Fibroblast of gingiva (primary cell): ENCODE measurements at regions not wholly inside any gene's neighbourhood (a gene's known extent, or its start where the extent isn't known, plus 50 kb on each side); places are given as distances from the start of the nearest gene placed in this dataset.
"Not testable (repeated sequence)": the region's sequence is repeated elsewhere in the genome, so short reads cannot be mapped to it uniquely, and the experiment has no call there.

Source experiments
- DNase-seq: peaks from one replicate; pipeline ENCODE4 v3.0.0-alpha.2; 2011; ENCODE audit warnings: low read depth

- no peak for DNase-seq
Measured at GRCh38 chr17:71635187-71635586, 485.6 kb upstream of the SOX9 start.

GRCh38 chr17:71636644-71637043 is 484.2 kb upstream of the SOX9 start:
- DNase-seq: no peak

GRCh38 chr17:71638668-71639067 is 482.2 kb upstream of the SOX9 start:
- DNase-seq: no peak

GRCh38 chr17:71639865-71640264 is 481.0 kb upstream of the SOX9 start:
- no peak for DNase-seq

DNA sequence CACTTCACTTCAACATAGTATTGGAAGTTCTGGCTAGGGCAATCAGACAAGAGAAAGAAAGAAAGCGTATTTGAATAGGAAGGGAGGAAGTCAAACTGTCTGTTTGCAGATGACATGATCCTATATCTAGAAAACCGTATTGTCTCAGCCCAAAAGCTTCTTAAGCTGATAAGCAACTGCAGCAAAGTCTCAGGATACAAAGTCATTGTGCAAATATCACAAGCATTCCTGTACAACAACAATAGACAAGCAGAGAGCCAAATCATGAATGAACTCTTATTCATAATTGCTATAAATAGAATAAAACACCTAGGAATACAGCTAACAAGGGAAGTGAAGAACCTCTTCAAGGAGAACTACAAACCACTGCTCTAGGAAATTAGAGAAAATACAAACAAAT is 473.9 kb upstream of the SOX9 start:
- DNase-seq: not testable (repeated sequence)

DNA sequence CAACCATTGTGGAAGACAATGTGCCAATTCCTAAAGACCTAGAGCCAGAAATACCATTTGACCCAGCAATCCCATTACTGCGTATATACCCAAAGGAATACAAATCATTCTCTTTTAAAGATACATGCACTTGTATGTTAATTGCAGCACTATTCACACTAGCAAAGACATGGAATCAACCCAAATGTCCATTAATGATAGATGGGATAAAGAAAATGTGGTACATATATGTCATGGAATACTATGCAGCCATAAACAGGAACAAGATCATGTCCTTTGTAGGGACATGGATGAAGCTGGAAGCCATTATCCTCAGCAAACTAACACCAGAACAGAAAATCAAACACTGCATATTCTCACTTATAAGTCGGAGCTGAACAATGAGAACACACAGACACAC is 472.5 kb upstream of the SOX9 start:
- not testable (repeated sequence) for DNase-seq

DNA sequence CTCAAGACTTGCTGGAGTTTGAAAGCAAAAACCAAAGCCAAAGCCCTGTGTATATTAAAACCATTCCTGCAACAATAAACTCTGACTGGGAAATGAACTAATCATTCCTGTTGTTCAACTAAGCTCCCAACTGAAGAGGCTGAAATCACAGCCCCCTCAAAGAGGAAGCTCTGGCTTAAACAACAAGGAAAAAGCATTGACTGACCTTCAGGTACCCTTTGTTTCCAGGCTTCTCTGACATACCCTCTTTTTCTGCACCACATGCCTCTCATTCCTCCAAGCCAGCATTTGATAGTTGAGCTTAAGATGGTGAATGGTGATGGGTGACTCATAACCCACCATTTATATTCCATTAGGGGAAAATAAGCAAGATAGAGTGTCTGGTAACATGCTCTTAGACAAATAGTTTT is 470.9 kb upstream of the SOX9 start:
- no peak for DNase-seq

DNA sequence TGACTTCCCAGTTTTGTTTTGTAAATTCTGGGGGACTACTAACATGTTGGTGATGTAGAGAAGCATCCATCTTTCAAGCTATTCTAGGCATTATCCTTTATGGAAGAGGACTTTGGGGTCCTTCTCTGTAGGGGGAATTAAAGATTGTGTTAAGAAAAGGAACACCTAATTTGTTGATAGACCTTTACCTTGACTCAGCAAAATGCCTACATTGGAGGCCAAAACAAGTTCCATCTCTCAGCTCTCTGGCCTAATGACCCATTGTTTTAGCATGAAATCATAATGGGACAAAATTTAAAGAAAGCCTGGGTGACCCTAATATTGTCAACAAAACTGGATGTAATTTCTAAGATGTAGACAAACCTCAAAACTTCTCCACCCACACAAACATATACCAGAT is 465.3 kb upstream of the SOX9 start:
- no peak for DNase-seq

GRCh38 chr17:71656964-71657858 is 463.6 kb upstream of the SOX9 start:
- DNase-seq: no peak

DNA sequence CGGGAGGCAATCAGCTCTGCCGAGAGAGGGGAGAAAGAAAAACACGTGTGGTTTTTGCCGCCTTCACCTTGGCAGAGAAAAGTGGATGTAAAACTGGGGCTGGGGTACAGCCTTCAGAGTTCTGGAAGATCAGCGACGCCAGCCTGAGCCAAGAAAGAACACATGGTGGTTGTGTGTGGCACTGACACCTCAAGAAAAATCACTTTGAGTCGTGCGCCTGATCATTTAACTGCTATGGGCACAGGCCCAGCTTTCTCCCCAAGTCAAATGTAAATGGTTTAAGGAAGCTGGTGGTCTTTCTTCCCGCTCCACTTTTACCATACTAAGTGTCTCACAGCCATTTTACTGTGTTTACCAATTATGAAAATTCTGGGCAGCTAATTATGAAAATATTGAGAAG is 461.8 kb upstream of the SOX9 start:
- no peak for DNase-seq

- no peak for DNase-seq
Measured at GRCh38 chr17:71664861-71665260, 456.0 kb upstream of the SOX9 start.

DNA sequence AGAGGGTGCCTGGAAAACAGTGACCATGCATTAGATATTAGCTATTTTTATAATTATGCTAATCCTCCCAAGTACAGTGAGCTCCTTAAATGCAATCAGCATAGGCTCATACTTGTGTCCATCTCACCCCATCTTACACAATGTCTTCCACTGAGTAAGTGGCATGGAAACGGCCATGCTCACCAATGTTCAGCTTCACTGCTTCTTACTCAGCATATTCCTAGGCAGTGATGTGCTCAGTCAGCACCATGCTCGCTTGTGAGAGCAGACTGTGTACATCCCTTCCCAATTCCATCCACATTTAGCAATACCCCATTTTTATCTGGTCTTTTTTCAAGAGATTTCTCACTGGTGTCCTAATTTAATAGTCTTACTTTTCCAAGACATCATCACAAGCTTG is 454.8 kb upstream of the SOX9 start:
- no peak for DNase-seq

- no peak for DNase-seq
Measured at GRCh38 chr17:71667661-71668060, 453.2 kb upstream of the SOX9 start.

DNA sequence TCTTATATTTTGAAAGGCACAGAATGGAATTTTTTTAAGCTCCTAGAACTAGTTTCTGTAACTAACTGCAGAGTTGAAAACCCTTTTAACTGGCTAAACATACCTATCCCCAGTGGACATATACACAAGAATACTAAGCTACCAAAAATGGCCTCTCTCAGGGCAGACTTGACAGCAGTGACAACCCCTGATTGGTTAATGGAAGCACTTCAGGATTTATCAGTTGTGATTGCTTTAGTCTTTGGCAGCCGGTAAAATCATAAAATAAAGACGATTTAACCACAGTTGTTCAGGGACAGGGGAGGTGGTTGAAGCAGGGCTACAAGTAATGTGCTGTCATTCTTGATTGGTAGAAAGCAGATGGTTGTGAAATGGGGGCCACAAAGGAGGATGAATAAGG is 452.0 kb upstream of the SOX9 start:
- DNase-seq: no peak

GRCh38 chr17:71677439-71677838 is 443.4 kb upstream of the SOX9 start:
- DNase-seq: no peak

GRCh38 chr17:71679832-71680231 is 441.0 kb upstream of the SOX9 start:
- DNase-seq: no peak

- DNase-seq: no peak
Measured at GRCh38 chr17:71681427-71682173, 439.2 kb upstream of the SOX9 start.

GRCh38 chr17:71682174-71682494 is 438.7 kb upstream of the SOX9 start:
- DNase-seq: no peak

DNA sequence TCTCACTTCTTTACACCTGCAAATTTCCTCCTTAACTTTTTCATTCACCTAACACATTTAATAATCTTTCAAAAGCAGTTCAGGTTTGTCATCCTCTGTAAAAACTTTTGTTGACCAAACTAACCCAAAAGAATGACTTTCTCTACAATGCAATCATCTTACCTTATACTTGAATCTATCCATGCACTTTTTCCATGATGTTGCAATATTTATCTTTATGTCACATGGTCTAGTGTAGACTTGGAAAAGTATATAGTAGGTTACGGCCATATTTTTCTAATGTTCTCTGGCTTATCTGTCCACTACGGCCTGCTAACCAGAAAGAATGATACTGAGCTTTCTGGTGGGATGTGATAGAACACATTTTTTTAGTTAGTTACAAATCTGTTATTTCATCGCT is 431.0 kb upstream of the SOX9 start:
- no peak for DNase-seq

DNA sequence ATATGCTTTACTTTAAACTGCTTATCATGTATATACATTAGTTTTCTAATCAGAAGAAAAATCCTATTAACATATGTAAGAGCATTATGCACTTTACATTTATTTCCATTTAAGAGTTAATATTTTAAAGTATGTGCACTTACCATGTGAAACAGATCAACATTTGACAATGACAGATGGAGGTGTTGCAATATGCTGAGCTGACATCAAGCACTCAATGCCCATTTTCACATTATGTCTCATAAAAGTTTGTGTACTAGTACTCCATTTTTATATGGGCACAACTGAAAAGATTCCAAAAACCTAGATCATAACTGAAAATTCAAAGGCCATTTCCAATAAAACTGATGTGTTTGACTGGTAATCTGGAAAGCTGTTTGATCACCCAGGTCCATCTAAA is 420.9 kb upstream of the SOX9 start:
- no peak for DNase-seq

GRCh38 chr17:71703701-71704100 is 417.1 kb upstream of the SOX9 start:
- no peak for DNase-seq

DNA sequence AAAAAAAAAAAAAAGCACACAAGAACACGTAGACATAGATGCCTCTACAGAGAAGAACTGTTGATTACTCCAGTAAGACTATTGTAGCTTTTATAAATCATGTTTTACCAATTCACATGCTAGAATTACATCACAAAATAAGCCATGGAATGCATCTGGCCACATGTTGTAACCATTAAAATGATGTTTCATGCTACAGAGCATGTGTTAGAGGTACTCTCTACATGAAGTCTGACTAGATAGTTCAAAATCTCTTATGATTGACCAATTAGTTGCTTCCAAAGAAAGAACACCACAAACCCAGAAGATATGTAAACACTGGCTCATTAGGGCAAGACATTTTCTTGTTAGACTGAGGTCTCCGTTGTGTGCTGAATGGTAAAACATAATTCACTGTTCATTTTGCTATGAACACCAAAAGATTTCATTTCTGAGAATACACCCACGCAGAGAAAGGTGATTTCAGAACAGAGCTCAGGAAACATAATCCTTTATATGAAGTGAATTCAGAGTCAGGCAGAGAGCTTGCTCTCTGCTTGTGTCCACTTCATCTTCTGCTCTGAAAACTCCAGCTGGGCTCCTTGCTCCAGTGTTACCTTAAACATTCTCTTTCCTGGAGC is 411.4 kb upstream of the SOX9 start:
- peak; percentile 61 for DNase-seq

GRCh38 chr17:71709946-71710345 is 410.9 kb upstream of the SOX9 start:
- peak; percentile 63 for DNase-seq
